SK-N-SH treated with all-trans-retinoic acid at 6 μM for 48 hours (cell line): ENCODE measurements at regions not wholly inside any gene's neighbourhood (a gene's known extent, or its start where the extent isn't known, plus 50 kb on each side); places are given as distances from the start of the nearest gene placed in this dataset.

Source experiments
- ATAC-seq: fragments of 200-7000 bp; cut with Tn5 transposase; 3 replicates; pipeline ENCODE4 v1.9.1; 2020; ENCODE audit warnings: mild to moderate bottlenecking, moderate library complexity
- ARNTL ChIP-seq: fragments of 450-650 bp; formaldehyde crosslinking; IDR thresholded peaks from 2 replicates; pipeline ENCODE4 v1.5.0; 2020; ENCODE audit warnings: low read depth, mild to moderate bottlenecking, moderate library complexity, borderline replicate concordance
- BACH2 ChIP-seq: fragments of 250-450 bp; sonication (Bioruptor Pico); IDR thresholded peaks from 2 replicates; pipeline ENCODE4 v1.9.0; 2021; ENCODE audit warnings: mild to moderate bottlenecking, borderline replicate concordance
- ESRRG ChIP-seq: fragments of 250-450 bp; sonication (Bioruptor Pico); IDR thresholded peaks from 2 replicates; pipeline ENCODE4 v1.6.1; 2021; ENCODE audit warnings: mild to moderate bottlenecking
- GLIS3 ChIP-seq: fragments of 250-450 bp; sonication (Bioruptor Pico); IDR thresholded peaks from 2 replicates; pipeline ENCODE4 v1.5.0; 2020; ENCODE audit warnings: mild to moderate bottlenecking, moderate library complexity
- ISL1 ChIP-seq: fragments of 250-450 bp; sonication (Bioruptor Pico); IDR thresholded peaks from 2 replicates; pipeline ENCODE4 v2.1.2; 2022; ENCODE audit warnings: mild to moderate bottlenecking, moderate library complexity
- OSR1 ChIP-seq: fragments of 250-450 bp; sonication (Bioruptor Pico); IDR thresholded peaks from 2 replicates; pipeline ENCODE4 v1.8.0; 2022; ENCODE audit warnings: moderate library complexity, mild to moderate bottlenecking, inconsistent platforms
- PPARA ChIP-seq: fragments of 250-450 bp; sonication (Bioruptor Pico); IDR thresholded peaks from 2 replicates; pipeline ENCODE4 v1.5.0; 2020; ENCODE audit warnings: mild to moderate bottlenecking, borderline replicate concordance
- SNAI2 ChIP-seq: fragments of 250-450 bp; sonication (Bioruptor Pico); IDR thresholded peaks from 2 replicates; pipeline ENCODE4 v1.5.0; 2020; ENCODE audit warnings: mild to moderate bottlenecking, moderate library complexity
- TCF4 ChIP-seq: fragments of 250-450 bp; sonication (Bioruptor Pico); IDR thresholded peaks from 2 replicates; pipeline ENCODE4 v1.8.0; 2021; ENCODE audit warnings: mild to moderate bottlenecking, moderate library complexity, borderline replicate concordance
- TOX ChIP-seq: fragments of 250-450 bp; sonication (Bioruptor Pico); IDR thresholded peaks from 2 replicates; pipeline ENCODE4 v1.8.0; 2021; ENCODE audit warnings: mild to moderate bottlenecking, moderate library complexity, borderline replicate concordance
- ZC3H10 ChIP-seq: fragments of 250-450 bp; sonication (Bioruptor Pico); IDR thresholded peaks from 2 replicates; pipeline ENCODE4 v1.5.1; 2021; ENCODE audit warnings: mild to moderate bottlenecking, moderate library complexity
- ZFP3 ChIP-seq: fragments of 250-450 bp; sonication (Bioruptor Pico); IDR thresholded peaks from 2 replicates; pipeline ENCODE4 v1.5.0; 2020; ENCODE audit warnings: mild to moderate bottlenecking, moderate library complexity
- ZFP30 ChIP-seq: fragments of 450-650 bp; formaldehyde crosslinking; IDR thresholded peaks from 2 replicates; pipeline ENCODE4 v1.5.0; 2022; ENCODE audit warnings: mild to moderate bottlenecking, moderate library complexity
- ZNF565 ChIP-seq: fragments of 450-650 bp; formaldehyde crosslinking; conservative IDR thresholded peaks from 2 replicates; pipeline ENCODE4 v1.5.0; 2020; ENCODE audit warnings: low read depth, mild to moderate bottlenecking, moderate library complexity
- ZNF70 ChIP-seq: fragments of 450-650 bp; formaldehyde crosslinking; IDR thresholded peaks from 2 replicates; pipeline ENCODE4 v1.5.0; 2020; ENCODE audit warnings: mild to moderate bottlenecking, moderate library complexity
- ZNF8 ChIP-seq: fragments of 450-650 bp; formaldehyde crosslinking; IDR thresholded peaks from 2 replicates; pipeline ENCODE4 v1.5.0; 2020; ENCODE audit warnings: mild to moderate bottlenecking, moderate library complexity
- TF ChIP-seq, protein P1 (sequence below): fragments of 250-450 bp; sonication (Bioruptor Pico); IDR thresholded peaks from 2 replicates; pipeline ENCODE4 v1.5.0; 2020; ENCODE audit warnings: mild to moderate bottlenecking, moderate library complexity
- TF ChIP-seq, protein P2 (sequence below): fragments of 250-450 bp; sonication (Bioruptor Pico); IDR thresholded peaks from 2 replicates; pipeline ENCODE4 v1.8.0; 2020; ENCODE audit warnings: mild to moderate bottlenecking, moderate library complexity, borderline replicate concordance
- TF ChIP-seq, protein P3 (sequence below): fragments of 250-450 bp; sonication (Bioruptor Pico); IDR thresholded peaks from 2 replicates; pipeline ENCODE4 v1.5.1; 2021; ENCODE audit warnings: mild to moderate bottlenecking, moderate library complexity
- TF ChIP-seq, protein P4 (sequence below): fragments of 250-450 bp; sonication (Bioruptor Pico); IDR thresholded peaks from 2 replicates; pipeline ENCODE4 v1.8.0; 2021; ENCODE audit warnings: low read depth, mild to moderate bottlenecking, moderate library complexity, borderline replicate concordance
- TF ChIP-seq, protein P5 (sequence below): fragments of 250-450 bp; sonication (Bioruptor Pico); IDR thresholded peaks from 2 replicates; pipeline ENCODE4 v1.5.1; 2020; ENCODE audit warnings: low read depth, mild to moderate bottlenecking, moderate library complexity

DNA sequence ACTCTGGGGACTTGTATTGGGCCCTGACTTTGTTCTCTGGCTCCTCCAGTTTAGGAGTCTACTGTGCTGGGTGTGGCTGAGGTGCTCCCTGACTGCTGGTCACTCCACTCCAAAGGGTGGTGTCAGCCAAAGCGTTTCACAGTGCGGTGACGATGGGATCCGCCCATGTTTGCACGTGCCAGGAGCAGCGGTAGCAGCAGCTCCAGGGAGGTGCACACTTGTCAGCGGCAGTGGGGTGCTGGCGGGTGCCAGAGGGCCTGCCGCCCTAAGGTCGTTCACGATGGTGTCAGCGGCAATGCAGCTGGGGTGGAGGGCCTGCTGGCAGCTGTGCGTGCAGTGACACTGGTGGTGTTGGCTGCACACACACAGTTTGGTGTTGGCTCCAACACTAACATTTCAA is 268.5 kb upstream of the AKR1E2 start (continued):
- TF ChIP-seq, protein P1, sequence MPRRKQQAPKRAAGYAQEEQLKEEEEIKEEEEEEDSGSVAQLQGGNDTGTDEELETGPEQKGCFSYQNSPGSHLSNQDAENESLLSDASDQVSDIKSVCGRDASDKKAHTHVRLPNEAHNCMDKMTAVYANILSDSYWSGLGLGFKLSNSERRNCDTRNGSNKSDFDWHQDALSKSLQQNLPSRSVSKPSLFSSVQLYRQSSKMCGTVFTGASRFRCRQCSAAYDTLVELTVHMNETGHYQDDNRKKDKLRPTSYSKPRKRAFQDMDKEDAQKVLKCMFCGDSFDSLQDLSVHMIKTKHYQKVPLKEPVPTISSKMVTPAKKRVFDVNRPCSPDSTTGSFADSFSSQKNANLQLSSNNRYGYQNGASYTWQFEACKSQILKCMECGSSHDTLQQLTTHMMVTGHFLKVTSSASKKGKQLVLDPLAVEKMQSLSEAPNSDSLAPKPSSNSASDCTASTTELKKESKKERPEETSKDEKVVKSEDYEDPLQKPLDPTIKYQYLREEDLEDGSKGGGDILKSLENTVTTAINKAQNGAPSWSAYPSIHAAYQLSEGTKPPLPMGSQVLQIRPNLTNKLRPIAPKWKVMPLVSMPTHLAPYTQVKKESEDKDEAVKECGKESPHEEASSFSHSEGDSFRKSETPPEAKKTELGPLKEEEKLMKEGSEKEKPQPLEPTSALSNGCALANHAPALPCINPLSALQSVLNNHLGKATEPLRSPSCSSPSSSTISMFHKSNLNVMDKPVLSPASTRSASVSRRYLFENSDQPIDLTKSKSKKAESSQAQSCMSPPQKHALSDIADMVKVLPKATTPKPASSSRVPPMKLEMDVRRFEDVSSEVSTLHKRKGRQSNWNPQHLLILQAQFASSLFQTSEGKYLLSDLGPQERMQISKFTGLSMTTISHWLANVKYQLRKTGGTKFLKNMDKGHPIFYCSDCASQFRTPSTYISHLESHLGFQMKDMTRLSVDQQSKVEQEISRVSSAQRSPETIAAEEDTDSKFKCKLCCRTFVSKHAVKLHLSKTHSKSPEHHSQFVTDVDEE, result no peak
- TF ChIP-seq ZFP30 (CRISPR knock-in tag) (no peak), GLIS3 (CRISPR knock-in tag) (no peak), OSR1 (CRISPR knock-in tag) (no peak)

DNA sequence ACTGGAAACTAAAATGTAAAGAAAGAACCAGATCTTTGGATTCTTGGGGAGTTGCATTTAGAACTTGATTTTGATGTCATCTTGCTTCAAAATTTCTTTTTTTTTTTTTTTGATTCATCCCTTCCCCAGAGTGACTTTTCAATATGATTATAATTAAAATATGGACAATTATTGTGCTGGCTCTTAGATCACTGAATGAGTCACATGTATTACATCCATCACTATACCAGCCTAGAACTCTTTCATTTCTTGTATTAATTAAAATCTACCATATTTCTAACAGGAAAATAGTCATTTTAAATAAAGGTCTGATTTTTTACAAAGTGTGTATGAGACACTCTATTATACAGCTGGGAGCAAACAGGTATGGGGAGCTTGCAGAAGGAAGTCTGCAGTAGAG is 269.5 kb upstream of the AKR1E2 start:
- TF ChIP-seq SNAI2 (CRISPR knock-in tag) (no peak), ESRRG (CRISPR knock-in tag) (no peak), ZNF8 (CRISPR knock-in tag) (no peak), ZNF70 (no peak), PPARA (CRISPR knock-in tag) (no peak), ISL1 (CRISPR knock-in tag) (no peak), TOX (no peak), TCF4 (CRISPR knock-in tag) (no peak), OSR1 (CRISPR knock-in tag) (no peak), ZNF565 (CRISPR knock-in tag) (no peak)
- TF ChIP-seq, protein P2, sequence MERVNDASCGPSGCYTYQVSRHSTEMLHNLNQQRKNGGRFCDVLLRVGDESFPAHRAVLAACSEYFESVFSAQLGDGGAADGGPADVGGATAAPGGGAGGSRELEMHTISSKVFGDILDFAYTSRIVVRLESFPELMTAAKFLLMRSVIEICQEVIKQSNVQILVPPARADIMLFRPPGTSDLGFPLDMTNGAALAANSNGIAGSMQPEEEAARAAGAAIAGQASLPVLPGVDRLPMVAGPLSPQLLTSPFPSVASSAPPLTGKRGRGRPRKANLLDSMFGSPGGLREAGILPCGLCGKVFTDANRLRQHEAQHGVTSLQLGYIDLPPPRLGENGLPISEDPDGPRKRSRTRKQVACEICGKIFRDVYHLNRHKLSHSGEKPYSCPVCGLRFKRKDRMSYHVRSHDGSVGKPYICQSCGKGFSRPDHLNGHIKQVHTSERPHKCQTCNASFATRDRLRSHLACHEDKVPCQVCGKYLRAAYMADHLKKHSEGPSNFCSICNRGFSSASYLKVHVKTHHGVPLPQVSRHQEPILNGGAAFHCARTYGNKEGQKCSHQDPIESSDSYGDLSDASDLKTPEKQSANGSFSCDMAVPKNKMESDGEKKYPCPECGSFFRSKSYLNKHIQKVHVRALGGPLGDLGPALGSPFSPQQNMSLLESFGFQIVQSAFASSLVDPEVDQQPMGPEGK (CRISPR knock-in tag), result no peak
- TF ChIP-seq, protein P3, sequence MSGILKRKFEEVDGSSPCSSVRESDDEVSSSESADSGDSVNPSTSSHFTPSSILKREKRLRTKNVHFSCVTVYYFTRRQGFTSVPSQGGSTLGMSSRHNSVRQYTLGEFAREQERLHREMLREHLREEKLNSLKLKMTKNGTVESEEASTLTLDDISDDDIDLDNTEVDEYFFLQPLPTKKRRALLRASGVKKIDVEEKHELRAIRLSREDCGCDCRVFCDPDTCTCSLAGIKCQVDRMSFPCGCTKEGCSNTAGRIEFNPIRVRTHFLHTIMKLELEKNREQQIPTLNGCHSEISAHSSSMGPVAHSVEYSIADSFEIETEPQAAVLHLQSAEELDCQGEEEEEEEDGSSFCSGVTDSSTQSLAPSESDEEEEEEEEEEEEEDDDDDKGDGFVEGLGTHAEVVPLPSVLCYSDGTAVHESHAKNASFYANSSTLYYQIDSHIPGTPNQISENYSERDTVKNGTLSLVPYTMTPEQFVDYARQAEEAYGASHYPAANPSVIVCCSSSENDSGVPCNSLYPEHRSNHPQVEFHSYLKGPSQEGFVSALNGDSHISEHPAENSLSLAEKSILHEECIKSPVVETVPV (CRISPR knock-in tag), result no peak
- TF ChIP-seq, all 23 proteins: peak for 0
- ATAC-seq, result no peak

DNA sequence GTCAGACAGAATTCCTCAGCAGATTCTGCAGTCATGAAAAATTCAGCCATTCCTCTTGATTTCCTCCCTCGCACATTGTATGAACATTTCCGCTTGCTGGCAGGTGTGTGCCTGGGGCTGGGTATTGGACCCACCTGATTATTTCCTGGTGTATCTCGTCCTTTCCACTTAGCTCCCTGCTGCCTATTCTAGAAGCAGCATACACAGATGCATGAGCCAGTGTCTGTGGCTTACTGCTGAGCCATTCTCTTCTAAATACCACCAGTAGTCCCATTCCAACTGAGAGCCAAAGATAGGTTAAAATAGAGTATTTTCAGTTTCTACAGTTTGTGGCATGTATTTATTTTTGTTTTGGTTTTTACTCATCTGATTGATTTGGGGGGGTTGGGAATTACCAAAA is 270.1 kb upstream of the AKR1E2 start:
- no peak for ATAC-seq
- TF ChIP-seq PPARA (CRISPR knock-in tag) (no peak), ARNTL (CRISPR knock-in tag) (no peak), ZNF565 (CRISPR knock-in tag) (no peak), GLIS3 (CRISPR knock-in tag) (no peak), ZC3H10 (CRISPR knock-in tag) (no peak), BACH2 (CRISPR knock-in tag) (no peak), TCF4 (CRISPR knock-in tag) (no peak), TOX (no peak), ZNF70 (no peak), SNAI2 (CRISPR knock-in tag) (no peak), ZFP3 (CRISPR knock-in tag) (no peak), ZFP30 (CRISPR knock-in tag) (no peak), ISL1 (CRISPR knock-in tag) (no peak), OSR1 (CRISPR knock-in tag) (no peak)
- TF ChIP-seq, protein P4, sequence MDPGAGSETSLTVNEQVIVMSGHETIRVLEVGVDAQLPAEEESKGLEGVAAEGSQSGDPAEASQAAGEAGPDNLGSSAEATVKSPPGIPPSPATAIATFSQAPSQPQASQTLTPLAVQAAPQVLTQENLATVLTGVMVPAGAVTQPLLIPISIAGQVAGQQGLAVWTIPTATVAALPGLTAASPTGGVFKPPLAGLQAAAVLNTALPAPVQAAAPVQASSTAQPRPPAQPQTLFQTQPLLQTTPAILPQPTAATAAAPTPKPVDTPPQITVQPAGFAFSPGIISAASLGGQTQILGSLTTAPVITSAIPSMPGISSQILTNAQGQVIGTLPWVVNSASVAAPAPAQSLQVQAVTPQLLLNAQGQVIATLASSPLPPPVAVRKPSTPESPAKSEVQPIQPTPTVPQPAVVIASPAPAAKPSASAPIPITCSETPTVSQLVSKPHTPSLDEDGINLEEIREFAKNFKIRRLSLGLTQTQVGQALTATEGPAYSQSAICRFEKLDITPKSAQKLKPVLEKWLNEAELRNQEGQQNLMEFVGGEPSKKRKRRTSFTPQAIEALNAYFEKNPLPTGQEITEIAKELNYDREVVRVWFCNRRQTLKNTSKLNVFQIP (CRISPR knock-in tag), result no peak
- TF ChIP-seq, protein P3 (CRISPR knock-in tag), result no peak
- TF ChIP-seq, protein P2 (CRISPR knock-in tag), result no peak
- TF ChIP-seq, protein P5, sequence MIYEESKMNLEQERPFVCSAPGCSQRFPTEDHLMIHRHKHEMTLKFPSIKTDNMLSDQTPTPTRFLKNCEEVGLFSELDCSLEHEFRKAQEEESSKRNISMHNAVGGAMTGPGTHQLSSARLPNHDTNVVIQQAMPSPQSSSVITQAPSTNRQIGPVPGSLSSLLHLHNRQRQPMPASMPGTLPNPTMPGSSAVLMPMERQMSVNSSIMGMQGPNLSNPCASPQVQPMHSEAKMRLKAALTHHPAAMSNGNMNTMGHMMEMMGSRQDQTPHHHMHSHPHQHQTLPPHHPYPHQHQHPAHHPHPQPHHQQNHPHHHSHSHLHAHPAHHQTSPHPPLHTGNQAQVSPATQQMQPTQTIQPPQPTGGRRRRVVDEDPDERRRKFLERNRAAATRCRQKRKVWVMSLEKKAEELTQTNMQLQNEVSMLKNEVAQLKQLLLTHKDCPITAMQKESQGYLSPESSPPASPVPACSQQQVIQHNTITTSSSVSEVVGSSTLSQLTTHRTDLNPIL (CRISPR knock-in tag), result no peak
- TF ChIP-seq, protein P1, result no peak
